HepG2 (cell line): ENCODE measurements at regions not wholly inside any gene's neighbourhood (a gene's known extent, or its start where the extent isn't known, plus 50 kb on each side); places are given as distances from the start of the nearest gene placed in this dataset.

Source experiments
- GMEB1 ChIP-seq: sonication (generic); formaldehyde crosslinking; IDR thresholded peaks from 2 replicates; pipeline ENCODE4 v1.5.1; 2020; ENCODE audit warnings: missing genetic modification reagents, mild to moderate bottlenecking, borderline replicate concordance
- MAFK ChIP-seq, 2 experiments: IDR thresholded peaks in 1 of 2; conservative IDR thresholded peaks in 1 of 2; 2 replicates each; pipeline ENCODE4 v1.6.1; 2011; ENCODE audit warnings: improper control_type of control experiment in 2 of 2, low read length in 2 of 2
- REPIN1 ChIP-seq: sonication (generic); formaldehyde crosslinking; IDR thresholded peaks from 2 replicates; pipeline ENCODE4 v1.8.0; 2022; ENCODE audit warnings: missing genetic modification reagents, low read depth, mild to moderate bottlenecking, borderline replicate concordance
- ZNF234 ChIP-seq: sonication (generic); formaldehyde crosslinking; conservative IDR thresholded peaks from 2 replicates; pipeline ENCODE4 v1.5.1; 2020; ENCODE audit warnings: mild to moderate bottlenecking, missing genetic modification reagents
- ZNF460 ChIP-seq: sonication (generic); formaldehyde crosslinking; IDR thresholded peaks from 2 replicates; pipeline ENCODE4 v1.5.1; 2020; ENCODE audit warnings: missing genetic modification reagents, mild to moderate bottlenecking, borderline replicate concordance
- ZNF512 ChIP-seq: sonication (generic); formaldehyde crosslinking; IDR thresholded peaks from 2 replicates; pipeline ENCODE4 v1.4.0; 2020; ENCODE audit warnings: mild to moderate bottlenecking, missing genetic modification reagents
- ZNF619 ChIP-seq: sonication (generic); formaldehyde crosslinking; IDR thresholded peaks from 2 replicates; pipeline ENCODE4 v1.4.0; 2020; ENCODE audit warnings: mild to moderate bottlenecking, missing genetic modification reagents
- ZXDC ChIP-seq: sonication (generic); formaldehyde crosslinking; IDR thresholded peaks from 2 replicates; pipeline ENCODE4 v1.5.0; 2020; ENCODE audit warnings: mild to moderate bottlenecking, missing genetic modification reagents
- TF ChIP-seq, protein P1 (sequence below): sonication (generic); formaldehyde crosslinking; IDR thresholded peaks from 2 replicates; pipeline ENCODE4 v1.4.0; 2020; ENCODE audit warnings: missing genetic modification reagents
- TF ChIP-seq, protein P2 (sequence below): sonication (generic); formaldehyde crosslinking; IDR thresholded peaks from 2 replicates; pipeline ENCODE4 v1.8.0; 2022; ENCODE audit warnings: mild to moderate bottlenecking, missing genetic modification reagents, moderate library complexity
- TF ChIP-seq, protein P3 (sequence below): IDR thresholded peaks from 2 replicates; pipeline ENCODE4 v1.6.1; 2012; ENCODE audit warnings: low read depth, low read length, improper control_type of control experiment

GRCh38 chr10:90986136-90986760 lies 65.4 kb upstream of the ANKRD1 start (continued):
- TF ChIP-seq, protein P1, sequence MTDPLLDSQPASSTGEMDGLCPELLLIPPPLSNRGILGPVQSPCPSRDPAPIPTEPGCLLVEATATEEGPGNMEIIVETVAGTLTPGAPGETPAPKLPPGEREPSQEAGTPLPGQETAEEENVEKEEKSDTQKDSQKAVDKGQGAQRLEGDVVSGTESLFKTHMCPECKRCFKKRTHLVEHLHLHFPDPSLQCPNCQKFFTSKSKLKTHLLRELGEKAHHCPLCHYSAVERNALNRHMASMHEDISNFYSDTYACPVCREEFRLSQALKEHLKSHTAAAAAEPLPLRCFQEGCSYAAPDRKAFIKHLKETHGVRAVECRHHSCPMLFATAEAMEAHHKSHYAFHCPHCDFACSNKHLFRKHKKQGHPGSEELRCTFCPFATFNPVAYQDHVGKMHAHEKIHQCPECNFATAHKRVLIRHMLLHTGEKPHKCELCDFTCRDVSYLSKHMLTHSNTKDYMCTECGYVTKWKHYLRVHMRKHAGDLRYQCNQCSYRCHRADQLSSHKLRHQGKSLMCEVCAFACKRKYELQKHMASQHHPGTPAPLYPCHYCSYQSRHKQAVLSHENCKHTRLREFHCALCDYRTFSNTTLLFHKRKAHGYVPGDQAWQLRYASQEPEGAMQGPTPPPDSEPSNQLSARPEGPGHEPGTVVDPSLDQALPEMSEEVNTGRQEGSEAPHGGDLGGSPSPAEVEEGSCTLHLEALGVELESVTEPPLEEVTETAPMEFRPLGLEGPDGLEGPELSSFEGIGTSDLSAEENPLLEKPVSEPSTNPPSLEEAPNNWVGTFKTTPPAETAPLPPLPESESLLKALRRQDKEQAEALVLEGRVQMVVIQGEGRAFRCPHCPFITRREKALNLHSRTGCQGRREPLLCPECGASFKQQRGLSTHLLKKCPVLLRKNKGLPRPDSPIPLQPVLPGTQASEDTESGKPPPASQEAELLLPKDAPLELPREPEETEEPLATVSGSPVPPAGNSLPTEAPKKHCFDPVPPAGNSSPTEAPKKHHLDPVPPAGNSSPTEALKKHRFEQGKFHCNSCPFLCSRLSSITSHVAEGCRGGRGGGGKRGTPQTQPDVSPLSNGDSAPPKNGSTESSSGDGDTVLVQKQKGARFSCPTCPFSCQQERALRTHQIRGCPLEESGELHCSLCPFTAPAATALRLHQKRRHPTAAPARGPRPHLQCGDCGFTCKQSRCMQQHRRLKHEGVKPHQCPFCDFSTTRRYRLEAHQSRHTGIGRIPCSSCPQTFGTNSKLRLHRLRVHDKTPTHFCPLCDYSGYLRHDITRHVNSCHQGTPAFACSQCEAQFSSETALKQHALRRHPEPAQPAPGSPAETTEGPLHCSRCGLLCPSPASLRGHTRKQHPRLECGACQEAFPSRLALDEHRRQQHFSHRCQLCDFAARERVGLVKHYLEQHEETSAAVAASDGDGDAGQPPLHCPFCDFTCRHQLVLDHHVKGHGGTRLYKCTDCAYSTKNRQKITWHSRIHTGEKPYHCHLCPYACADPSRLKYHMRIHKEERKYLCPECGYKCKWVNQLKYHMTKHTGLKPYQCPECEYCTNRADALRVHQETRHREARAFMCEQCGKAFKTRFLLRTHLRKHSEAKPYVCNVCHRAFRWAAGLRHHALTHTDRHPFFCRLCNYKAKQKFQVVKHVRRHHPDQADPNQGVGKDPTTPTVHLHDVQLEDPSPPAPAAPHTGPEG = no peak
- TF ChIP-seq REPIN1 (CRISPR knock-in tag) (no peak), ZNF460 (CRISPR knock-in tag) (no peak), ZXDC (CRISPR knock-in tag) (no peak), ZNF619 (no peak), MAFK (conservative IDR thresholded peaks at IDR 0.05 in 1 of 2, IDR thresholded peaks at IDR 0.05 in 1 of 2; ENCODE audit: low read length in 2 of 2) (no peak), GMEB1 (CRISPR knock-in tag) (no peak), ZNF512 (CRISPR knock-in tag) (no peak), ZNF234 (CRISPR knock-in tag) (no peak)
- TF ChIP-seq, protein P2, sequence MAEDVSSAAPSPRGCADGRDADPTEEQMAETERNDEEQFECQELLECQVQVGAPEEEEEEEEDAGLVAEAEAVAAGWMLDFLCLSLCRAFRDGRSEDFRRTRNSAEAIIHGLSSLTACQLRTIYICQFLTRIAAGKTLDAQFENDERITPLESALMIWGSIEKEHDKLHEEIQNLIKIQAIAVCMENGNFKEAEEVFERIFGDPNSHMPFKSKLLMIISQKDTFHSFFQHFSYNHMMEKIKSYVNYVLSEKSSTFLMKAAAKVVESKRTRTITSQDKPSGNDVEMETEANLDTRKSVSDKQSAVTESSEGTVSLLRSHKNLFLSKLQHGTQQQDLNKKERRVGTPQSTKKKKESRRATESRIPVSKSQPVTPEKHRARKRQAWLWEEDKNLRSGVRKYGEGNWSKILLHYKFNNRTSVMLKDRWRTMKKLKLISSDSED (CRISPR knock-in tag) = no peak
- TF ChIP-seq, protein P3, sequence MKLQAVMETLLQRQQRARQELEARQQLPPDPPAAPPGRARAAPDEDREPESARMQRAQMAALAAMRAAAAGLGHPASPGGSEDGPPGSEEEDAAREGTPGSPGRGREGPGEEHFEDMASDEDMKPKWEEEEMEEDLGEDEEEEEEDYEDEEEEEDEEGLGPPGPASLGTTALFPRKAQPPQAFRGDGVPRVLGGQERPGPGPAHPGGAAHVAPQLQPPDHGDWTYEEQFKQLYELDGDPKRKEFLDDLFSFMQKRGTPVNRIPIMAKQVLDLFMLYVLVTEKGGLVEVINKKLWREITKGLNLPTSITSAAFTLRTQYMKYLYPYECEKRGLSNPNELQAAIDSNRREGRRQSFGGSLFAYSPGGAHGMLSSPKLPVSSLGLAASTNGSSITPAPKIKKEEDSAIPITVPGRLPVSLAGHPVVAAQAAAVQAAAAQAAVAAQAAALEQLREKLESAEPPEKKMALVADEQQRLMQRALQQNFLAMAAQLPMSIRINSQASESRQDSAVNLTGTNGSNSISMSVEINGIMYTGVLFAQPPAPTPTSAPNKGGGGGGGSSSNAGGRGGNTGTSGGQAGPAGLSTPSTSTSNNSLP = no peak
- TF ChIP-seq, all 625 proteins: peak for 0
